ENCODE measurements at regions not wholly inside any gene's neighbourhood (a gene's known extent, or its start where the extent isn't known, plus 50 kb on each side); places are given as distances from the start of the nearest gene placed in this dataset.

GRCh38 chrX:118207831-118208453, 91.3 kb upstream of the KLHL13 start:
- Histone ChIP-seq H3K27me3 (ENCODE audit: insufficient read depth, low read length) (no peaks in the 10 kb centered on the region), H3K4me1 (ENCODE audit: insufficient read depth, low read length) (no peaks in the 10 kb centered on the region), H3K9ac (ENCODE audit: low read length) (no peak overlapping the region), H3K9me3 (ENCODE audit: insufficient read depth, low read depth, low read length) (no peaks in the 10 kb centered on the region), H3K4me2 (ENCODE audit: low read length) (no peak overlapping the region), H3K4me3 (ENCODE audit: insufficient read depth, low read depth, low read length) (no peak overlapping the region), H2AFZ (ENCODE audit: low read depth, low read length) (no peak overlapping the region), H3K27ac (ENCODE audit: low read depth, low read length) (no peak overlapping the region), H3K79me2 (ENCODE audit: insufficient read depth, low read length) (no peaks in the 10 kb centered on the region), H4K20me1 (ENCODE audit: insufficient read depth, low read length) (no peaks in the 10 kb centered on the region), H3K36me3 (ENCODE audit: insufficient read depth, low read length) (no peaks in the 10 kb centered on the region)
- no peaks in the 10 kb centered on the region for H3K27me3 Mint-ChIP-seq (ENCODE audit: low read depth, unreplicated experiment)
- H3K4me3 Mint-ChIP-seq (ENCODE audit: unreplicated experiment), result no peak overlapping the region
- no peak overlapping the region for H3K27ac Mint-ChIP-seq (ENCODE audit: unreplicated experiment)
- peak; percentile 60 for FAIRE-seq
- H3K9me3 Mint-ChIP-seq (ENCODE audit: unreplicated experiment), result no peaks in the 10 kb centered on the region
- peaks cover 10% of the 10 kb centered on the region for H3K4me1 Mint-ChIP-seq (ENCODE audit: low read depth, unreplicated experiment)
- TF ChIP-seq, protein P1, sequence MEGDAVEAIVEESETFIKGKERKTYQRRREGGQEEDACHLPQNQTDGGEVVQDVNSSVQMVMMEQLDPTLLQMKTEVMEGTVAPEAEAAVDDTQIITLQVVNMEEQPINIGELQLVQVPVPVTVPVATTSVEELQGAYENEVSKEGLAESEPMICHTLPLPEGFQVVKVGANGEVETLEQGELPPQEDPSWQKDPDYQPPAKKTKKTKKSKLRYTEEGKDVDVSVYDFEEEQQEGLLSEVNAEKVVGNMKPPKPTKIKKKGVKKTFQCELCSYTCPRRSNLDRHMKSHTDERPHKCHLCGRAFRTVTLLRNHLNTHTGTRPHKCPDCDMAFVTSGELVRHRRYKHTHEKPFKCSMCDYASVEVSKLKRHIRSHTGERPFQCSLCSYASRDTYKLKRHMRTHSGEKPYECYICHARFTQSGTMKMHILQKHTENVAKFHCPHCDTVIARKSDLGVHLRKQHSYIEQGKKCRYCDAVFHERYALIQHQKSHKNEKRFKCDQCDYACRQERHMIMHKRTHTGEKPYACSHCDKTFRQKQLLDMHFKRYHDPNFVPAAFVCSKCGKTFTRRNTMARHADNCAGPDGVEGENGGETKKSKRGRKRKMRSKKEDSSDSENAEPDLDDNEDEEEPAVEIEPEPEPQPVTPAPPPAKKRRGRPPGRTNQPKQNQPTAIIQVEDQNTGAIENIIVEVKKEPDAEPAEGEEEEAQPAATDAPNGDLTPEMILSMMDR (IDR thresholded peaks at IDR 0.05; ENCODE audit: insufficient read depth, low read depth, low read length), result no peak
- no peak for TF ChIP-seq EZH2 (IDR thresholded peaks at IDR 0.05; ENCODE audit: insufficient read depth, low read length)
- no peak for DNase-seq (ENCODE audit: low read depth)
- no peaks in the 10 kb centered on the region for H3K36me3 Mint-ChIP-seq (ENCODE audit: low read depth, unreplicated experiment)

GRCh38 chrX:118208481-118208880, 91.9 kb upstream of the KLHL13 start:
- Histone ChIP-seq H3K27ac (ENCODE audit: low read depth, low read length) (no peak overlapping the region), H3K4me1 (ENCODE audit: insufficient read depth, low read length) (no peaks in the 10 kb centered on the region), H3K79me2 (ENCODE audit: insufficient read depth, low read length) (no peaks in the 10 kb centered on the region), H2AFZ (ENCODE audit: low read depth, low read length) (no peak overlapping the region), H3K4me2 (ENCODE audit: low read length) (no peak overlapping the region), H3K36me3 (ENCODE audit: insufficient read depth, low read length) (no peaks in the 10 kb centered on the region), H3K4me3 (ENCODE audit: insufficient read depth, low read depth, low read length) (no peak overlapping the region), H4K20me1 (ENCODE audit: insufficient read depth, low read length) (no peaks in the 10 kb centered on the region), H3K9me3 (ENCODE audit: insufficient read depth, low read depth, low read length) (no peaks in the 10 kb centered on the region), H3K27me3 (ENCODE audit: insufficient read depth, low read length) (no peaks in the 10 kb centered on the region), H3K9ac (ENCODE audit: low read length) (no peak overlapping the region)
- H3K36me3 Mint-ChIP-seq (ENCODE audit: low read depth, unreplicated experiment), result no peaks in the 10 kb centered on the region
- FAIRE-seq (no peak), DNase-seq (ENCODE audit: low read depth) (no peak)
- H3K4me1 Mint-ChIP-seq (ENCODE audit: low read depth, unreplicated experiment), result peaks cover 11% of the 10 kb centered on the region
- H3K4me3 Mint-ChIP-seq (ENCODE audit: unreplicated experiment), result no peak overlapping the region
- TF ChIP-seq EZH2 (IDR thresholded peaks at IDR 0.05; ENCODE audit: insufficient read depth, low read length), result no peak
- TF ChIP-seq, protein P1 (IDR thresholded peaks at IDR 0.05; ENCODE audit: insufficient read depth, low read depth, low read length), result no peak
- H3K9me3 Mint-ChIP-seq (ENCODE audit: unreplicated experiment), result no peaks in the 10 kb centered on the region
- H3K27ac Mint-ChIP-seq (ENCODE audit: unreplicated experiment), result no peak overlapping the region
- H3K27me3 Mint-ChIP-seq (ENCODE audit: low read depth, unreplicated experiment), result no peaks in the 10 kb centered on the region
